ENCODE measurements at regions not wholly inside any gene's neighbourhood (a gene's known extent, or its start where the extent isn't known, plus 50 kb on each side); places are given as distances from the start of the nearest gene placed in this dataset.

DNA sequence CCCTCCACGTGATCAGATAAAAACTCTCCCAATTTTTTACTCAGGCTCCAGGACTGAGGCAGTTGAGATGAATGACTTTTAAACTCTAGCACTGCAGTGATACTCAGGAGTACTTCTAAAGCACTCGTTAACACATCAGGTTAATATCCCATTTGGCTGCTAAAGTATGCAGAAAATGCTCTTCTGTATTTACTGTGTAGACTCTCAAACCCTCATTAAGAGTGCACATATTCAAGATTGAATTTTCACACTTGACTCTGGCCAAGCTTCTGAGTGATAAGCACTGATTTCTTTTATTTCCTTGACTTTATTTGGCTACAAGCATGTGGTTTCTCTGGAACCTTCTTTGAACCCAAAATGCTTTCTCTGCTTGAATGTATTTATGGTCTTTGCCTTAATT, 392.3 kb upstream of the NECTIN3 start:
- TF ChIP-seq SP1 (CRISPR knock-in tag; IDR thresholded peaks at IDR 0.05): no peak
- TF ChIP-seq, protein P1, sequence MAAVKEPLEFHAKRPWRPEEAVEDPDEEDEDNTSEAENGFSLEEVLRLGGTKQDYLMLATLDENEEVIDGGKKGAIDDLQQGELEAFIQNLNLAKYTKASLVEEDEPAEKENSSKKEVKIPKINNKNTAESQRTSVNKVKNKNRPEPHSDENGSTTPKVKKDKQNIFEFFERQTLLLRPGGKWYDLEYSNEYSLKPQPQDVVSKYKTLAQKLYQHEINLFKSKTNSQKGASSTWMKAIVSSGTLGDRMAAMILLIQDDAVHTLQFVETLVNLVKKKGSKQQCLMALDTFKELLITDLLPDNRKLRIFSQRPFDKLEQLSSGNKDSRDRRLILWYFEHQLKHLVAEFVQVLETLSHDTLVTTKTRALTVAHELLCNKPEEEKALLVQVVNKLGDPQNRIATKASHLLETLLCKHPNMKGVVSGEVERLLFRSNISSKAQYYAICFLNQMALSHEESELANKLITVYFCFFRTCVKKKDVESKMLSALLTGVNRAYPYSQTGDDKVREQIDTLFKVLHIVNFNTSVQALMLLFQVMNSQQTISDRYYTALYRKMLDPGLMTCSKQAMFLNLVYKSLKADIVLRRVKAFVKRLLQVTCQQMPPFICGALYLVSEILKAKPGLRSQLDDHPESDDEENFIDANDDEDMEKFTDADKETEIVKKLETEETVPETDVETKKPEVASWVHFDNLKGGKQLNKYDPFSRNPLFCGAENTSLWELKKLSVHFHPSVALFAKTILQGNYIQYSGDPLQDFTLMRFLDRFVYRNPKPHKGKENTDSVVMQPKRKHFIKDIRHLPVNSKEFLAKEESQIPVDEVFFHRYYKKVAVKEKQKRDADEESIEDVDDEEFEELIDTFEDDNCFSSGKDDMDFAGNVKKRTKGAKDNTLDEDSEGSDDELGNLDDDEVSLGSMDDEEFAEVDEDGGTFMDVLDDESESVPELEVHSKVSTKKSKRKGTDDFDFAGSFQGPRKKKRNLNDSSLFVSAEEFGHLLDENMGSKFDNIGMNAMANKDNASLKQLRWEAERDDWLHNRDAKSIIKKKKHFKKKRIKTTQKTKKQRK (IDR thresholded peaks at IDR 0.05; ENCODE audit: borderline replicate concordance, low read depth, low read length): no peak
- TF ChIP-seq MYNN (IDR thresholded peaks at IDR 0.05): no peak
- TF ChIP-seq MYNN (CRISPR knock-in tag; IDR thresholded peaks at IDR 0.05): no peak
- TF ChIP-seq CHD2 (IDR thresholded peaks at IDR 0.05; ENCODE audit: low read depth, low read length): no peak

Measured in K562 (cell line).